Rectal smooth muscle tissue (tissue), 1 donor: ENCODE measurements at regions not wholly inside any gene's neighbourhood (a gene's known extent, or its start where the extent isn't known, plus 50 kb on each side); places are given as distances from the start of the nearest gene placed in this dataset.
A peak's percentile ranks its signal among the peaks of the same experiment; 100 is the strongest.

Source experiments
- H3K27ac ChIP-seq: one replicate; pipeline ENCODE4 v1.7.0; 2013; ENCODE audit warnings: low read depth, low read length, inconsistent platforms
- H3K27me3 ChIP-seq: one replicate; pipeline ENCODE4 v1.7.0; 2013; ENCODE audit warnings: low read length; ENCODE audit not compliant: control insufficient read depth, insufficient read depth
- H3K36me3 ChIP-seq: one replicate; pipeline ENCODE4 v1.7.0; 2013; ENCODE audit warnings: low read length; ENCODE audit not compliant: control insufficient read depth, insufficient read depth
- H3K4me1 ChIP-seq: one replicate; pipeline ENCODE4 v1.7.0; 2013; ENCODE audit warnings: low read length; ENCODE audit not compliant: control insufficient read depth, insufficient read depth
- H3K4me3 ChIP-seq: one replicate; pipeline ENCODE4 v1.7.0; 2013; ENCODE audit warnings: low read length
- H3K9ac ChIP-seq: one replicate; pipeline ENCODE4 v1.7.0; 2013; ENCODE audit warnings: low read length

DNA sequence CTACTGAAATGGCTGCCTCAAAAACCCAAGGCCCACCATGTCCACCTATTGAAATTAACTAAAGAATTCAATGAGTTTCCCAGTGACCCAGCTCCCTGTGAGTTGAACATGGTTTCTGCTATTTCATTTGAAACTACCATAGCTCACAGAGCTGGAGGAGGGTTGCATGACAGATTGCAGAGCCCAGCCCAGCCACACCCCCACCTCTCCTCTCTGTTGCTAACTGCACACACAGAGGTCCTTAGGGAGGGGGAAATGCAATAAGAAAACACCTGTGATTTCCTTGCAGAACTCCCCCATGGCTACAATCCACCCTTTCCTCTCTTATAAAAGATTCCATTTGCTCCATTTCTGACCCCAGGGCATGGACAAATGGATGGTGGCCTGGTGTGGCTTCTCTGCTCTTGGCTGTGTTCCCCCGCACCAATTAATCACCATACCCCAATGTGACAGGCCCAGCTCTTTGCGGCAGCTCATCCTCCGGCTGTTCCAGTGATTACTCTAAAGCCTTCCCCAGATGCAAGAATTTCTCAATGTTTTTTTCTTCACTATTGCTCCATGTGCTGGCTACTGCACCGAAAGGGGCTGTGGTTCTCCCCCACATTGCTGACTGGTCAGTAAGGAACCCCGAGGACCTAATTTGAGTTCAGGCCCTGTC lies 208.4 kb upstream of the KBTBD8 start:
- Histone ChIP-seq H3K4me3 (no peak overlapping the region), H3K36me3 (no peaks in the 10 kb centered on the region), H3K27ac (no peak overlapping the region), H3K4me1 (no peaks in the 10 kb centered on the region), H3K9ac (no peak overlapping the region), H3K27me3 (no peaks in the 10 kb centered on the region)

DNA sequence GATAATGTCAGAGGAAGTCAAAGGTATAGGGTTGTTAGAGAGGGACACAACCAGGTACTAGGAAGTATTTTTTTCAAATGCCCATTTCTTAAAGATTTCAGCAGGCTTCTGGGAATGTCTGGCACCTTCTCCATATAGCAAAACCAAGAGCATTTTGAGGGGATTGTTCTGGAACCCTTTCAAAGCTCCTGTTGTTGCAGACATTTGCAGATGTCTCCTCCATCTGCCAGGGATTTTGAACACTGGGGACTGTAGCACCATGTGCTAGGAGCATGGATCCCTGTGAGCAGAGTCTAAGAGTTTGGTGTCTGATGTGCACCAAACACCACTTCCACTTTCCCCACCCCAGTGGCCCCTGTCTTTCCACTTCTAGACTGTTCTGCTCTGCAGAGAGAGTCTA lies 206.0 kb upstream of the KBTBD8 start:
- Histone ChIP-seq H3K4me3 (no peak overlapping the region), H3K4me1 (no peaks in the 10 kb centered on the region), H3K36me3 (no peaks in the 10 kb centered on the region), H3K27ac (no peak overlapping the region), H3K9ac (no peak overlapping the region), H3K27me3 (no peaks in the 10 kb centered on the region)

DNA sequence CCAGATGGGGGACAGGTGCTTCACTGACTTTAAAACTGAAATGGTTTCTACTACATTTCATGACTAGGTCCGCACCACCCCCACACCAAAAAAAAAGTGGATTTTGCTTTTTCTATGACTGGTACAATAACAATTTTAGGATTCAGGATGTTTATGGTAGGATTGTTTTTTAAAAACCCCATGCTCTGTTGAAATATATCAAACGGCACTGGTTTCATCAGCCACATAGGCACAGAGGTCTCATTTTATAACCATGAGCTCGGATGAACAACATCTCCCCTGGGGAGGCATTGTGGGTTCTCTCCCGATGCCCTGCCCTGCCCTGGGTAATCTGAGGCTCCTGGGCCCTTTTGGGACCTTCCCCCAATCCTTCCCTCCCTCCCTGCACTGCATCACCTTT lies 202.7 kb upstream of the KBTBD8 start:
- no peaks in the 10 kb centered on the region for H3K27me3 ChIP-seq
- no peaks in the 10 kb centered on the region for H3K4me1 ChIP-seq
- H3K36me3 ChIP-seq = no peaks in the 10 kb centered on the region
- H3K9ac ChIP-seq = no peak overlapping the region
- H3K4me3 ChIP-seq = no peak overlapping the region
- H3K27ac ChIP-seq = no peak overlapping the region

DNA sequence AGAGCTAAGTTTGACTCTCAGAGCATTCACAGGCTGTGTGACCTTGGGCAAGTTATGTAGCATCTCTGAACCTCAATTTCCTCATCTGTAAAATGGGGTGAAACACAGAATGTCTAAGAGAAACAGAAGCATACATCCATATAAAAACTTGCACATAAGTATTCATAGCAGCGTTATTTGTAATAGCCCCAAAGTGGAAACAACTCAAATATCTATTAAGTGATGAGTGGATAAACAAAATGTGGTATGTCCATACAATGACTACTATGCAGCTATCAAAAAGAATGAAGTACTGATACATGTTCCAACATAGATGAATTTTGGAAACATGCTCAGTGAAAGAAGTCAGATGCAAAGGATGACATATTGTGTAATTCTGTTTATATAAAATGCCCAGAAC lies 201.8 kb upstream of the KBTBD8 start:
- Histone ChIP-seq H3K27me3 (no peaks in the 10 kb centered on the region), H3K4me1 (no peaks in the 10 kb centered on the region), H3K9ac (no peak overlapping the region), H3K36me3 (no peaks in the 10 kb centered on the region), H3K4me3 (no peak overlapping the region), H3K27ac (no peak overlapping the region)

DNA sequence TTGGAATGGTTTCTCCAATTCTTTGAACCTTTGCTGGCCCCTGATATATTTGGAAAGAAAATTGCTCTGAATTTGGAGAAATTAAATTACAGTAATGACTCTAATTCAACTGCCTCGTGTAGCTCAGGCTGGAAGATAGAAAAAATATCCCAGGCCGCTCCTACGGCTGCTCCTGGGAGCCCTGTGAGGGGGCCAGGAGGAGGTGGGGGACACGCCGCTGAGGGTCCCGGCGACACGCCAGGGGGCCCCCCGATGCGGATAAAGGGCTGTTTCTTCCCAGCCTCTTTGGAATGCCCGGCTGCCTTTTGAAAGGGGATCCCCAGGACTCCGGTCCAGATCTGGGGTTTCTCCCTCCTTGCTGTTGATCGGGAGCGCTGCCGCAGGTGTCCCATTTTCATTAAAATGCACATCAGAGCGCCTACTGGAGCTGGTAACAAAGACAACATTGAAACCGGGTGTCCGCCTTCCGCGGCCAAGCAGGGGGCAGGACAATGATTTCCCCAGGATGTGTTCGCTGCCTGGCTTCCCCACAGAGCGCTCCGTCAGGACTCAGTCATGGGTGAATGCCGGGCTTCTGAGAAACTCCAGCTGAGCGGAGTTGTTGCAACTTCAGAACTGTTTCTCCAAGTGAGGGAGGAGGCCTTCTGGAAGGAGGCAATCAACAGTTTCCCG lies 200.1 kb upstream of the KBTBD8 start:
- Histone ChIP-seq H3K36me3 (no peaks in the 10 kb centered on the region), H3K9ac (no peak overlapping the region), H3K27ac (no peak overlapping the region), H3K4me1 (no peaks in the 10 kb centered on the region), H3K4me3 (peak overlapping the region; percentile 32), H3K27me3 (no peaks in the 10 kb centered on the region)

DNA sequence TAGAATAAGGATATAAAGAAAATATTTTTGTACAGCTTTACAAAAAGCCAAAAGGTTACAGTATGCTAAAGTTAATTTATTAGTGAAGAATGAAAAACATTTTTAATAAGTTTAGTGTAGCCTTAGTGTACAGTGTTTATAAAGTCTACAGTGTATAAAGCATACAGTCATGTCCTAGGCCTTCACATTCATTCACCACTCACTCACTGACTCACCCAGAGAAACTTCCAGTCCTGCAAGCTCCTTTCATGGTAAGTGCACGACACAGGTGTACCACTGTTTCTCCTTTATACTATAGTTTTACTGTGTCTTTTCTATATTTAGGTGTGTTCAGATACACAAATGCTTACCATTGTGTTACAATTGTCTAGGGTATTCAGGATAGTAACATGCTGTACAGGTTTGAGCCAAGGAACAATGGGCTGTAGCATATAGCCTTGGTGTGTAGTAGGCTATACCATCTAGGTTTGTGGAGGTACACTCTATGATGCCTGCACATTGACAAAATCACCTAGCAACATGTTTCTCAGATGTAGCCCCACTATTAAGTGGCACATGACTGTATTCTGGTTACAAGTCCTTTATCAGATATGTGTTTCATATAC lies 197.1 kb upstream of the KBTBD8 start:
- H3K4me1 ChIP-seq = no peaks in the 10 kb centered on the region
- H3K27ac ChIP-seq = no peak overlapping the region
- no peak overlapping the region for H3K9ac ChIP-seq
- no peak overlapping the region for H3K4me3 ChIP-seq
- no peaks in the 10 kb centered on the region for H3K36me3 ChIP-seq
- H3K27me3 ChIP-seq = no peaks in the 10 kb centered on the region

DNA sequence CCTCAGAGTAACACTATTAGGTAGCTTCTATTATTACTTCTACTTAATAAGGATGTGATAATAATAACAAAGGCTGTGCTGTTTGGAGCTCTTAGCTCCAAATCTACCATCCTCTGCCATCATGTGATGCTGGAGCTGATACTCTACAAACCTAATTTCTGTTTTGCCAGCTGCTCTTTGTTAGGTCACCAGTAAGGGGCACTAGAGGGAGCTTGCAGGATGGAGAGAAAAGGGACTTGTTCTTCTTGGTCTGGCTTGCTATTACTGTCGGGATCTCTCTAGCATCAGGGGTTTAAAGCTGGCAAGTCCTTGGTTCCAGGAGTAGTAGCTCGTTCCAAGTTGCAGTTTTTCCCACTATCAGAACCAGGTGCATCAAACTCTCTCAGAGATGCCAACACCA lies 194.9 kb upstream of the KBTBD8 start:
- Histone ChIP-seq H3K27ac (no peak overlapping the region), H3K27me3 (no peaks in the 10 kb centered on the region), H3K9ac (no peak overlapping the region), H3K4me3 (no peak overlapping the region), H3K4me1 (no peaks in the 10 kb centered on the region), H3K36me3 (no peaks in the 10 kb centered on the region)

DNA sequence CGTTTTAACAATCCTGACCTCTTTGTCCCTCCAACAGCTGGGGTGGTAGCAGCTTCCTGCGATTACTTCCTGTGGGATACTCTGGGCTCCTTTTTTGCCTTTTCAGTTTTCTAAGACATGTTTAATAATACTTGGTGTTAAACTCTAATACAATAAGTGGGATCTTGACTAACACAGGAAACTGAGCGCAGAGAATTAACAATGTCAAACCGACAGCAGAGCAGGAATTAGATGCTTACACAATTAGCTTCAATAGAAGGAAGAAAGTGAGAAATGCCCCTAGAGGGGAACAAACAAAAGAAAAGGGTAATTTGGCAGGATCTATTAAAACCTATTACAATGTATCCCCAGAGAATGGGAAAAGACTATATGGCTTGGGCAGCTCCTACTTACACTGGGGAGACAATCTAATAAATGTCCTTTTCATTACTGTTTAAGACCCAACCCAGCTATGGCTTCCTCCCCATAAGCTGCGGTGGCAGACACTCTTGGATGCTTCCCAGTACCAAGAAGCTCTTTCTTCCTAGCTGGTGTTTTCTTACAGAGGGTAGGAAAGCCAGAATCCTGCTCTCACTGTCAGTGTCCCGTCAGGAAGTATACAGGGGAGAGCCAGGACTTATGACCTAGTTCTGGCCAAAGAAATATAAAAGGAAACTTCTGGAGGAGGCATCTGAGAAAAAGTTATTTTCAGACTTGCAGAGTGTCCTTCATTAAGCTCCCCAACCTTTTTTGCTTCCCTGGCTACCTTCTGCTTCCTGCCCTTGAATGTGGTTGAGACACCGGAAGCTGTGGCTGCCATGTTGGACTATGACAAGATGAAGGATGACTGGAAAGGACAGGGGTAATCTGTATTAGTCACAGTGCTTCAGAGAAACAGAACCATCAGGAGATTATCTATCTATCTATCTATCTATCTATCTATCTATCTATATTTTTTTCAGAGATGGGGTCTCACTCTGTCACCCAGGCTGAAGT lies 194.1 kb upstream of the KBTBD8 start:
- no peaks in the 10 kb centered on the region for H3K4me1 ChIP-seq
- H3K27me3 ChIP-seq = no peaks in the 10 kb centered on the region
- no peaks in the 10 kb centered on the region for H3K36me3 ChIP-seq
- no peak overlapping the region for H3K27ac ChIP-seq
- no peak overlapping the region for H3K4me3 ChIP-seq
- no peak overlapping the region for H3K9ac ChIP-seq

DNA sequence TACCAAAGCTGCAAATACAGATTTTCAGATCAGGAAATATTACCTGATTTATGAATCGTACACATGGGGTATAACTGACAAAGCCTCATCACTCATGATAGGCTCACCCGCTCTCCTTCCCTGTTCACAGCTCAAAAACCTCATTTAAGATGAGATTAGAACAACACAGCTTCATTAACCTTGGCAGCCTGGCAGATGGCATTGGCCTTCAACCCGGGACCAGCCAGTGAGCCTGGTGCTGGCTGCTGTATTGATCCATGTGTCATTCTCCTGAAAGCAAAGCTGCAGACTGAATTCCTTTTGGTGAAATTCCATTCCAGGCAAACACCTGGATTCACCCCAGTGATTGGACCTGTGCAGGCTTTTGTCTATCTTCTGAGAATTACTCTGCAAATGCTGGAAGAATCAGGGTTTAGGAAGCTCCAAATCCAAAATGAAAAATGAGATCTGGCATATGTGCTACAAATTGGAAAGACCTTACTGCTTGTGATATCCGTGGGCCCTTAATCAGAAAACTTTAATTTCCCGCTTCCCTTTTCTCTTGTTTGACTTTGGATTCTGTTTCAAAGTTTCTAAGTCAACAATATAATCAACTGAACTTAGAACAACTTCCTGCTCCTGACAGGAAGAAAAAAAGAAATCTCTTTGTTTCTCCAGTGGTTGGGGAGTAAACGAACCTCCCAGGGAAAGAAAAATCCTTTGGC lies 189.1 kb upstream of the KBTBD8 start:
- Histone ChIP-seq H3K36me3 (no peaks in the 10 kb centered on the region), H3K9ac (no peak overlapping the region), H3K27me3 (no peaks in the 10 kb centered on the region), H3K27ac (no peak overlapping the region), H3K4me1 (peaks cover 5% of the 10 kb centered on the region), H3K4me3 (no peak overlapping the region)

DNA sequence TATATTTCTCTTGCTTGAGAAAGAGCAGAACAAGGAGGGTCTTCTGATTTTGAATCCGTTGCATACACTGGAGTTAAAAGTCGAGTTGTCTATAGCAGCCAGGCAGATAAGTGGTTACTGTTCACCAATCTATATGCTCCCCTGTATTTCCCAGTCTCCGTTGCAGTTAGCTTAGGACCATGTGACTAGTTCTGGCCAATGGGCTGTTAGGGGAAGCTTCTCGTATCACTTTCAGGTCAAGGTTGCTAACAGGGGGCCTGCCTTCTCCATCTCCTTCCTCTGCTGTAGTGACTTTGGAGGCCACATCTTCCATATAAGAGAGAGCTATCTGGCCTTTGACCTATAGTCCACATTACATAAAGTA lies 188.5 kb upstream of the KBTBD8 start:
- H3K27me3 ChIP-seq = no peaks in the 10 kb centered on the region
- no peaks in the 10 kb centered on the region for H3K36me3 ChIP-seq
- H3K9ac ChIP-seq = no peak overlapping the region
- no peak overlapping the region for H3K27ac ChIP-seq
- H3K4me1 ChIP-seq = peaks cover 5% of the 10 kb centered on the region
- no peak overlapping the region for H3K4me3 ChIP-seq

DNA sequence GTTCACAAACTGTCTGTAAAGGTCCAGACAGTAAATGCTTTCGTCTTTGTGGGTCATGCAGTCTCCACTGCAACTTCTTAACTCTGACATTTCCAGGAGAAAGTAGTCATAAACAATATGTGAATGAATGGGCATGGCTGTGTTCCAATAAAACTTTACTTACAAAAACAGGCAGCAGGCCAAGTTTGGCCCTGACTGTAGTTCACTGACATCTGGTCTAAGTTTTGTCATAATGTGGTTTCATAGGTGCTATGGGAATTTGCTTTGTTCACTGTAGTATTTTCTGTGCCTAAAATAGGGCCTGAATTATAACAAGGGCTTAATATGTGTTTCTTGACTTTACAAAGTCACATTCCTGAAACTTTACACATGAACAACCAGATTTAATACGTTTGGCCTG lies 186.0 kb upstream of the KBTBD8 start:
- H3K36me3 ChIP-seq = no peaks in the 10 kb centered on the region
- H3K4me1 ChIP-seq = peaks cover 5% of the 10 kb centered on the region
- no peaks in the 10 kb centered on the region for H3K27me3 ChIP-seq
- no peak overlapping the region for H3K4me3 ChIP-seq
- no peak overlapping the region for H3K9ac ChIP-seq
- no peak overlapping the region for H3K27ac ChIP-seq

DNA sequence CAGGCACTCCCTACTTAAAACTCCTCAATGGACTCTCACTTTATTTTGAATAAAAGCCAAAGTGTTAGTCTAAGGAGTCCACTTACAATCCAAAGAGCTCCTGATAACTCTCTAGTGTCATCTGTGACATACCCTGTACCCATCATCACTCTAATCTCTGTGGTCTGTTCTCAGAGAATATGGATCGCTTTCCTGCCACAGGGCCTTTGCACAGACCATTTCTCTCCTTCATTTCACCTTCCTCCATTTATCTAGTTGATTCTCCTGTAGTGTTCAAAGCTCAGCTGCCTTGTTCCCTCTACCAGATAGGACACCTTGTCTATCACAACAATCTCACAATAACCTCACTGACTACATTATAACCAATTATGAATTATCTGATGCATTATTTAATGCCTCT lies 185.4 kb upstream of the KBTBD8 start:
- Histone ChIP-seq H3K4me3 (no peak overlapping the region), H3K27ac (no peak overlapping the region), H3K36me3 (no peaks in the 10 kb centered on the region), H3K27me3 (no peaks in the 10 kb centered on the region), H3K4me1 (peaks cover 7% of the 10 kb centered on the region), H3K9ac (no peak overlapping the region)
